Lower leg skin (tissue), 4 donors: ENCODE measurements at regions not wholly inside any gene's neighbourhood (a gene's known extent, or its start where the extent isn't known, plus 50 kb on each side); places are given as distances from the start of the nearest gene placed in this dataset.

Source experiments
- DNase-seq, 2 donors: peaks; one replicate each; pipeline ENCODE4 v3.0.0-alpha.2; 2019; ENCODE audit warnings: low spot score in 2 of 2
- H3K4me3 ChIP-seq: fragments of 200-600 bp; sonication (generic); 2 replicates; pipeline ENCODE4 v1.5.1; 2017; ENCODE audit warnings: mild to moderate bottlenecking, low read depth; ENCODE audit not compliant: poor library complexity, severe bottlenecking
- POLR2A ChIP-seq, 2 donors: fragments of 450-650 bp; IDR thresholded peaks; one replicate each; pipeline ENCODE4 v1.6.1; 2016 to 2017; ENCODE audit warnings: antibody characterized with exemption in 2 of 2, mild to moderate bottlenecking in 1 of 2, moderate library complexity in 1 of 2
- WGBS, 2 donors: methylation state at CpG; one replicate each; pipeline ENCODE4 v1.1.5; 2018; 5-methylcytosine and 5-hydroxymethylcytosine counted together
- intact Hi-C: fragments of 100-400 bp; cut with DNase I; formaldehyde crosslinking; loops from one replicate; pipeline ENCODE4 v1.15.0; 2023; ENCODE audit warnings: low total_unique reads
- TF ChIP-seq, protein P1 (sequence below), 3 donors: fragments of 450-650 bp; IDR thresholded peaks; one replicate each; pipeline ENCODE4 v1.5.1; 2016; ENCODE audit warnings: antibody characterized with exemption in 3 of 3, mild to moderate bottlenecking in 3 of 3, moderate library complexity in 2 of 3

GRCh38 chr20:21014528-21014927 lies 91.6 kb downstream of the LINC00237 start:
- TF ChIP-seq POLR2A (IDR thresholded peaks at IDR 0.05) = no peak
- TF ChIP-seq, protein P1, sequence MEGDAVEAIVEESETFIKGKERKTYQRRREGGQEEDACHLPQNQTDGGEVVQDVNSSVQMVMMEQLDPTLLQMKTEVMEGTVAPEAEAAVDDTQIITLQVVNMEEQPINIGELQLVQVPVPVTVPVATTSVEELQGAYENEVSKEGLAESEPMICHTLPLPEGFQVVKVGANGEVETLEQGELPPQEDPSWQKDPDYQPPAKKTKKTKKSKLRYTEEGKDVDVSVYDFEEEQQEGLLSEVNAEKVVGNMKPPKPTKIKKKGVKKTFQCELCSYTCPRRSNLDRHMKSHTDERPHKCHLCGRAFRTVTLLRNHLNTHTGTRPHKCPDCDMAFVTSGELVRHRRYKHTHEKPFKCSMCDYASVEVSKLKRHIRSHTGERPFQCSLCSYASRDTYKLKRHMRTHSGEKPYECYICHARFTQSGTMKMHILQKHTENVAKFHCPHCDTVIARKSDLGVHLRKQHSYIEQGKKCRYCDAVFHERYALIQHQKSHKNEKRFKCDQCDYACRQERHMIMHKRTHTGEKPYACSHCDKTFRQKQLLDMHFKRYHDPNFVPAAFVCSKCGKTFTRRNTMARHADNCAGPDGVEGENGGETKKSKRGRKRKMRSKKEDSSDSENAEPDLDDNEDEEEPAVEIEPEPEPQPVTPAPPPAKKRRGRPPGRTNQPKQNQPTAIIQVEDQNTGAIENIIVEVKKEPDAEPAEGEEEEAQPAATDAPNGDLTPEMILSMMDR (IDR thresholded peaks at IDR 0.05) = no peak
- intact Hi-C loops = no loop called here
- 58 to 77% methylated on average over 1 of the region's 1 CpG for WGBS, 2 donors
- peak in 1 of 2 donors; percentile 12 for DNase-seq
- H3K4me3 ChIP-seq = no peak overlapping the region

DNA sequence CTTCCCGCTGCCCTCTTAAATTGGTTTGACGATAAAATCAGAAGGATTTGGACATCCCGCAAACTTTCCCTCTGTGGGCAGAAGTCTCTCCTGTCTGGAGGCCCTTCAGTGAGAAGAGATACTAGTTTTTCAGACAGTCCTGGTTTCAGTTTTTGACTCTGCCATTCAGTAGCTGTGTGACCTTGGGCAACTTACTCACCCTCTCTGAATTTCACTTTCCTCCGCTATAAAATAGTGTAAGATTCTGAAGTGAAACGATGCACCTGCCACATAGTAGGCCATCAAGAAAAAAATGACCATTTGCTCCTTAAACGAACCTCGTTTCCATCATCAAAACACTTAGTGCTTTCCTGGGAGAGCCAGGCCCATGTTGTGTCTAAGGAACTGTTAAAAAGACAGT lies 97.2 kb downstream of the LINC00237 start:
- no peak for DNase-seq
- WGBS, 2 donors = 83 to 87% methylated on average over 7 of the region's 7 CpGs

DNA sequence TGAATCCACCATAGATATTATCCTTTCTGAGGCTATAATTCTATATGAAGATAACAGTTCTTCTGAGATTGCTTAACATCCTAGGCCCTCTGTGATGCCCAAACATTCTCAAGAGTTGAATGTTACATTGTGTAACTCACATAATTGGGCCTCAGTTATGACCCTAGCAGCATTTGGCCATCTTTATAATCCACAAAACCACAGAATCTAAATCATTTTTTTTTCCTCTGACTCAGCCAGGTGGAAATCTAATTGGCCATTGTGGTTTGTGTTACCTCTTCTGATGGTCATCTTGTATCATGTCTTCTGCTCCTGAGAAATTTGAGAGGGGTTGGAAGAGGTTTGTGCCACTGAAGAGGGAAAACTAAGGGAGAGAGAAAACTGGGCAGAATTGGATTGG lies 99.5 kb downstream of the LINC00237 start:
- TF ChIP-seq, protein P1 (IDR thresholded peaks at IDR 0.05) = no peak
- no peak for TF ChIP-seq POLR2A (IDR thresholded peaks at IDR 0.05)
- no peak for DNase-seq
- intact Hi-C loops = no loop called here
- H3K4me3 ChIP-seq = no peak overlapping the region

More for the DNA sequence above, 97.2 kb downstream of the LINC00237 start:
- no peak for TF ChIP-seq POLR2A (IDR thresholded peaks at IDR 0.05)
- TF ChIP-seq, protein P1 (IDR thresholded peaks at IDR 0.05) = no peak
- H3K4me3 ChIP-seq = no peak overlapping the region
- intact Hi-C loops = no loop called here

DNA sequence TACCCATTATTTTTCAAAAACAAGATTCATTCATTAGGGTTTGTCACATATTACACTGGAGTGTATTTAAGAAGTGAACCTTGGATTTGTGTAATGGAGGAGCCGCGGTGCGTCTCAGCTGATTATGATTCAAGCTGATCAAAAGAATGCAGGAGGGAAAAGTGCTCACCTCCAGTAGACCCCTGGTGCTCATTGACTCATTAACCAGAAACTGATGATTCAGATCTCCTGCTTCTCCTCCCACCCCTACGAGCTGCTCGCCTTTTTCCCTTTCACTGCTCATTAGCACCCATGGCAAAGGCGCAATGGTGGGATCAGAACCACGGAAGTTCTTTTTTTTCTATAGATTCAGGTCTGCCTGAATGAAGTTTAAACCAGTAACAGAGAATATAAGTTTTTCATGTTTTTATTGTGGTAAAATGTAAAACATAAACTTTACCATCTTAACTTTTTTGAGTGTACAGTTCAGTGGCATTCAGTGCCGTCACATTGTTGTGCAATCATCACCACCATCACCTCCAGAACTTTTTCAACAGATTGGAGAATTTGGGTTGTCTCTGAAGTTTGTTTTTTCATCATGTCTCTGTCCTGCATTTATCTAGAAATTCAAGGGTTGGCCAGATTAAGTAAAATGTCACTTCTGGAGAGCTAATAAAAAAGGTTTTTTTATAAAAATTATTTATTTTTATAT lies 101.6 kb downstream of the LINC00237 start:
- intact Hi-C loops = loop anchor here (5.0 kb wide), 1 partner anchor 1943 kb away; no protein-coding TSS in a partner anchor
- 81 to 83% methylated on average over 8 of the region's 8 CpGs for WGBS, 2 donors
- TF ChIP-seq POLR2A (IDR thresholded peaks at IDR 0.05) = no peak
- TF ChIP-seq, protein P1 (IDR thresholded peaks at IDR 0.05) = no peak
- DNase-seq = peak in 1 of 2 donors; percentile 14
- no peak overlapping the region for H3K4me3 ChIP-seq

- DNase-seq = peak in 1 of 2 donors; percentile 72
- 93 to 98% methylated on average over 2 of the region's 2 CpGs for WGBS, 2 donors
- H3K4me3 ChIP-seq = no peak overlapping the region
- intact Hi-C loops = loop anchor here (5.0 kb wide), 1 partner anchor 1943 kb away; no protein-coding TSS in a partner anchor
- TF ChIP-seq POLR2A (IDR thresholded peaks at IDR 0.05) = no peak
- TF ChIP-seq, protein P1 (IDR thresholded peaks at IDR 0.05) = no peak
Observed at GRCh38 chr20:21003902-21004301, 102.3 kb downstream of the LINC00237 start.
